ENCODE measurements at regions not wholly inside any gene's neighbourhood (a gene's known extent, or its start where the extent isn't known, plus 50 kb on each side); places are given as distances from the start of the nearest gene placed in this dataset.

DNA sequence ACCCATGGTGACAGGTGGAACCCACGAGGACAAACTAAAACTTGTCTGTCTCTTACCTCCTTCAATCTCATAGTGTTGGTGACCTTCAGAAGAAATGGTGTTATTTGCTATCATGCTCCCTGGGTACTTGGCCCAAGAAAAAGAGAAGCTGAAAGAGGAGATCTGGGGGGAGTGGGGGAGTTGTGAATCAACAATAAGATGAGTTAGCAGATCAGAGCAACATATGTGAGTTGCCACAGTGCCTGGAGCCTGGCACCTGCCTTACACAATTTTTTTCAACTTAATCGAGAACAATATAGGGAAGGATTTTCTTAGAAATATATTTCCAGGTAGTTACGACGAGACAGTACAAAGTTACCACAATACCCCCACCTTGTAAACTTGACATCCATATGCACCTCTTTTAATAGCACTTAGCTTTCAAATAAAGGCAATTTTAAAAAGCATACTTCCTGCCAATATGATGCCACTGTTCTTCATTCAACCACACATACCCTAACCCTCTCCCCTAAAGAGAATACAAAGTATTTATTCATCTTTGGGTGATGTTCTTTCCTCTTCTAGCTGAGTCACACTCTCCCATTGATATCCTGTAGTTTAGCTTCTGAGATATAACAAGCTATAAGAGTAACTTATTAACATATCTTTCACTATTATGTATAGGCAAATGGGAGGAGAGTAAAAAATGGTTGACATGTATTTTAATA is 424.1 kb upstream of the OR4E1 start:
- Histone ChIP-seq H3K4me3 (no peak overlapping the region), H3K9me3 (replicated peaks in 1 of 3) (no peaks in the 10 kb centered on the region), H3K27me3 (no peaks in the 10 kb centered on the region), H3K27ac (no peak overlapping the region), H3K36me3 (replicated peaks in 1 of 2) (no peaks in the 10 kb centered on the region), H3K4me1 (replicated peaks in 1 of 2) (no peaks in the 10 kb centered on the region)
- DNase-seq = no peak
- intact Hi-C loops (cut with DNase I) = no loop called here
- 62 to 76% (median 71%) methylated on average over 4 of the region's 4 CpGs for WGBS, 4 donors
- TF ChIP-seq POLR2A (IDR thresholded peaks at IDR 0.05) = no peak

DNA sequence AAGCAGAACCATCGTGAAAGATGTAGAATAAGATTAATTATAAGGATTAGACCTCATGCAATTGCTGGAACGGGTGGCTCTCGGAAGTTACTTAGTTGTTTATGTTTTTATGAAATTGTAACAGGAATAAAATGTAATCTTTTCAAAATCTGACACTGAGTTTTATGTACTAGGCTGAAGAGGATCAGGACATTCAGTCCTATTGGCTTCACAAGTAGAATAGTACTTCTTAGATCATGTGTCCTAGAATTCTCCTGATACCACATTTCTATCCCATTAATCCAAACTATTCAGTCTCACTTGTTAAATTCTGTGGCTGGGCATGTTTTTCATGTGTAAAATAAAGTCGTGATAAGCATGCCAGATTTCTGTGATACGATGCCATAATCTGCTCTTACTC is 423.5 kb upstream of the OR4E1 start:
- Histone ChIP-seq H3K9me3 (replicated peaks in 1 of 3) (no peaks in the 10 kb centered on the region), H3K27ac (no peak overlapping the region), H3K4me1 (replicated peaks in 1 of 2) (no peaks in the 10 kb centered on the region), H3K4me3 (no peak overlapping the region), H3K36me3 (replicated peaks in 1 of 2) (no peaks in the 10 kb centered on the region), H3K27me3 (no peaks in the 10 kb centered on the region)
- intact Hi-C loops (cut with DNase I) = no loop called here
- TF ChIP-seq, protein P1, sequence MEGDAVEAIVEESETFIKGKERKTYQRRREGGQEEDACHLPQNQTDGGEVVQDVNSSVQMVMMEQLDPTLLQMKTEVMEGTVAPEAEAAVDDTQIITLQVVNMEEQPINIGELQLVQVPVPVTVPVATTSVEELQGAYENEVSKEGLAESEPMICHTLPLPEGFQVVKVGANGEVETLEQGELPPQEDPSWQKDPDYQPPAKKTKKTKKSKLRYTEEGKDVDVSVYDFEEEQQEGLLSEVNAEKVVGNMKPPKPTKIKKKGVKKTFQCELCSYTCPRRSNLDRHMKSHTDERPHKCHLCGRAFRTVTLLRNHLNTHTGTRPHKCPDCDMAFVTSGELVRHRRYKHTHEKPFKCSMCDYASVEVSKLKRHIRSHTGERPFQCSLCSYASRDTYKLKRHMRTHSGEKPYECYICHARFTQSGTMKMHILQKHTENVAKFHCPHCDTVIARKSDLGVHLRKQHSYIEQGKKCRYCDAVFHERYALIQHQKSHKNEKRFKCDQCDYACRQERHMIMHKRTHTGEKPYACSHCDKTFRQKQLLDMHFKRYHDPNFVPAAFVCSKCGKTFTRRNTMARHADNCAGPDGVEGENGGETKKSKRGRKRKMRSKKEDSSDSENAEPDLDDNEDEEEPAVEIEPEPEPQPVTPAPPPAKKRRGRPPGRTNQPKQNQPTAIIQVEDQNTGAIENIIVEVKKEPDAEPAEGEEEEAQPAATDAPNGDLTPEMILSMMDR (IDR thresholded peaks at IDR 0.05) = no peak
- TF ChIP-seq POLR2A (IDR thresholded peaks at IDR 0.05) = no peak
- no peak for DNase-seq
- WGBS, 4 donors = 43 to 56% (median 47%) methylated on average over 5 of the region's 5 CpGs

DNA sequence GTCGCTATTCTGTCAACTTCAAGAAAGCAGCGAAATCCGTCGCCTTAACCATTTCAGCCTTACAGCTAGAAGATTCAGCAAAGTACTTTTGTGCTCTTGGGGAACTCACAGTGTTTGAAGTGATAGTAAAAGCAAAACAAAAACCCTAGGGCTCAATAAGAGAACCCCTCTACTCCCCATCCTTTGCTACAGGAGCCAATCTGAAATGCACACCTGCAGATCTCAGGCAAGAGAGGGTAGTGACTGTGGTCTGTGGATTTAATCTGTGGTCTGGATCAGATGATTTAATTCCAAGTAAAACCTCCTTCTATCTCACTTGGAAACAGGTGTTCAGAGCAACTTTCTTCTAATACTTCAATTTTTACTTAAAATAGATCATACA is 422.9 kb upstream of the OR4E1 start:
- intact Hi-C loops (cut with DNase I) = no loop called here
- H3K9me3 ChIP-seq (replicated peaks in 1 of 3) = no peaks in the 10 kb centered on the region
- no peaks in the 10 kb centered on the region for H3K36me3 ChIP-seq (replicated peaks in 1 of 2)
- WGBS, 4 donors = 76 to 88% (median 80%) methylated on average over 4 of the region's 4 CpGs
- no peaks in the 10 kb centered on the region for H3K27me3 ChIP-seq
- no peaks in the 10 kb centered on the region for H3K4me1 ChIP-seq (replicated peaks in 1 of 2)
- TF ChIP-seq, protein P1 (IDR thresholded peaks at IDR 0.05) = no peak
- no peak for TF ChIP-seq POLR2A (IDR thresholded peaks at IDR 0.05)
- DNase-seq = no peak
- no peak overlapping the region for H3K4me3 ChIP-seq
- H3K27ac ChIP-seq = no peak overlapping the region

DNA sequence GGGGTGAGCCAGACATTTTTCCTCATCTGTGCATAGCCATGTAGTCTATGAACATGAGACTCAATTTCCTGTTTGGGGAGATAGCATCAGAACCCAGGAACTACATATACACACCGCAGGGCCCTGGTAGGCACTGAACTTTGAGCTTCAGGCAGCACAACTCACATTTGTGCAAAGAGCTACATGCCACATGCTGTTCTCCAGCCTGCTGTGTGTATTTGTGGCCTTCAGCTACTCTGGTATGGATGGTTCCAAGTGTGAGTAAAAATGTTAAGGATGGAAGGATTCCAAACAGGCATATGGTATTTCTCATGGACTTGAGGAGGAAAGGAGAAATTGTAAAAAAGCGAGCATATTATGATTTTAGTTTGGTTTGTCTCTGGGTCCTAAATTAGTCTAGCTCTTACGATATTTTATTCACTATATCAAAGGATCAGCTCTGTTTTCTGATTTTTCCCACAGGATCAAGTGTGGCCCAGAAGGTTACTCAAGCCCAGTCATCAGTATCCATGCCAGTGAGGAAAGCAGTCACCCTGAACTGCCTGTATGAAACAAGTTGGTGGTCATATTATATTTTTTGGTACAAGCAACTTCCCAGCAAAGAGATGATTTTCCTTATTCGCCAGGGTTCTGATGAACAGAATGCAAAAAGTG is 422.4 kb upstream of the OR4E1 start:
- Histone ChIP-seq H3K36me3 (replicated peaks in 1 of 2) (no peaks in the 10 kb centered on the region), H3K4me3 (no peak overlapping the region), H3K27me3 (no peaks in the 10 kb centered on the region), H3K27ac (no peak overlapping the region), H3K9me3 (replicated peaks in 1 of 3) (no peaks in the 10 kb centered on the region), H3K4me1 (replicated peaks in 1 of 2) (no peaks in the 10 kb centered on the region)
- 55 to 62% (median 60%) methylated on average over 4 of the region's 4 CpGs for WGBS, 4 donors
- DNase-seq = no peak
- TF ChIP-seq, protein P1 (IDR thresholded peaks at IDR 0.05) = no peak
- TF ChIP-seq POLR2A (IDR thresholded peaks at IDR 0.05) = no peak
- intact Hi-C loops (cut with DNase I) = no loop called here

DNA sequence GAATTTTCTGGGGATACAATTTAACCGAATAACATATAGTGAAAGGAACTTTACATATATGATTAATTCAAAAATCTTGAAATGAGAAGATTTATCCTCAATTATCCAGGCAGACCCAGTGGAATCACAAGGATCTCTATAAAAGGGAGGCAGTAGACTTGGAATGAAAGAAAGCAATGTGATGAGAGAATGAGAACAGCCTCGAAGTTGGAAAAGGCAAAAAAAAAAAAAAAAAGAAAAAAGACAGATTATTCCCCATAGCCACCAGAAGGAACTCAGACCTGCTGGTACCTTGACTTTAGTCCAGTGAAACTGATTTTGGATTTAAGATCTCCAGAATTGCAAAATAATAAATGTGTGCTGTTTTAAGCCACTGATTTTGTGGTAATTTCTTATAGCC is 416.3 kb upstream of the OR4E1 start:
- Histone ChIP-seq H3K27me3 (no peaks in the 10 kb centered on the region), H3K4me3 (no peak overlapping the region), H3K36me3 (replicated peaks in 1 of 2) (no peaks in the 10 kb centered on the region), H3K27ac (no peak overlapping the region), H3K9me3 (replicated peaks in 1 of 3) (no peaks in the 10 kb centered on the region), H3K4me1 (replicated peaks in 1 of 2) (no peaks in the 10 kb centered on the region)
- WGBS, 4 donors = 61 to 74% (median 67%) methylated on average over 2 of the region's 2 CpGs
- no peak for DNase-seq
- TF ChIP-seq, protein P1 (IDR thresholded peaks at IDR 0.05) = no peak
- no peak for TF ChIP-seq POLR2A (IDR thresholded peaks at IDR 0.05)
- intact Hi-C loops (cut with DNase I) = no loop called here

Data from adrenal gland (tissue), 9 donors.